Activated T-cell treated with anti-CD3 and anti-CD28 coated beads, Interleukin-2, amount 50 U/mL, for 48 hours (primary cell): ENCODE measurements at regions not wholly inside any gene's neighbourhood (a gene's known extent, or its start where the extent isn't known, plus 50 kb on each side); places are given as distances from the start of the nearest gene placed in this dataset.

Experiments
- DNase-seq, 2 experiments: peaks; one replicate each; pipeline ENCODE4 v3.0.0-alpha.2; 2020

DNA sequence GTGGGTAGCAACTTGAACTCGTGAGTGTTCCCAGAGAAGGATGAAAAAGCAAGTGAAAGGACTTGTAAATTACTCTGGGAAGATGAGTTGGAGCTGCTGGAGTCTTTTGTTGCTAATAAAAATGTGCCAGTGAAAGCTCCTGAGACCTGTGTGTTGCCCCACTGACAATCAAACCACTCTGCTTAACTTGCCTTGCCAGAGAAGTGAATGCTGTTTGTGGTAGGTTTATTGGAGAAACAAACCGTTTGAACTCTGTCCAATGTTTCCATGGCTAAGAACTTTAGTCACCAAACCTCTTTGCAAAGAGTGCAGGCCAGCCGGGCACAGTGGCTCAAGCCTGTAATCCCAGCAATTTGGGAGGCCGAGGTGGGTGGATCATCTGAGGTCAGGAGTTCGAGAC, 586.9 kb downstream of the PCDH7 start:
- no peak for DNase-seq

DNA sequence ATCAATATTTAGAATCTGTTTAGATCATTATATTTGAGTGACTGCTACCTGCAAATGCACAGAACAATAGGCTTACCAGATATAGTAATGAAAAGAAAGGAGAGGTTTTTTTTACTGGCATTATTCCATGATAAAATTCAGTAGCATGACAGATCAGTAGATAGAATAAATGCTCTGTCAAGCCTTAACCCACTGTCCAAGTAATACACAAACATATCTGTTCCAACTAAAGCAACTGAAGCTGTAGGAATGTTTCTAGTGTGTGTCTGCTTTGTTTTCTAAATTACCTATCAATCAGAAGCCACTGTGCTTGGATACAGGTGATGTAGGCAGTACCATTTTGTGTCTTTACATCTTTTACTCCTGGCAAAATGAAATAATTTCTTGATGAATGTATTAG, 604.6 kb downstream of the PCDH7 start:
- DNase-seq, result no peak

GRCh38 chr4:31325300-31325699, 605.1 kb downstream of the PCDH7 start:
- no peak for DNase-seq

- DNase-seq, result no peak
Measured at GRCh38 chr4:31327031-31327430, 606.9 kb downstream of the PCDH7 start.

DNA sequence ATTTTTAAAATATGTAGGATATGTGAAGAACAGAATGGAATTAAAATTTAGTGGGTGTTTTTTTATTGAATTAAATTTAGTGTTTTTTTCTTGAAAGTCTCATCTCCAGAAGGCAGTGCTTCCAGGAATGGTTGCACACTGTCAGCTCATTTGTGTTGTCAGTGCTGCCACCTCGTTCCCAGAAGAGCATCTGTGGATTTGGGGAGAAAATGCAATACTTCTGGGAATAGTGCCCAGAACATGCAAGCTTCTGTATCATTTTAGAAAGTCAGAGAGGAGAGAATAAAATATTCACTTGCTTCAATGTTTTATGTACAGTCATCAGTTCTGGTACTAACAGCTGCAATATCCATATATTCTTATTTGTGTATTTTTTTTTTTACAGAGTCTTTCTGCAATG, 608.8 kb downstream of the PCDH7 start:
- DNase-seq, result no peak

- DNase-seq, result no peak
Measured at GRCh38 chr4:31334086-31334910, 614.1 kb downstream of the PCDH7 start.

DNA sequence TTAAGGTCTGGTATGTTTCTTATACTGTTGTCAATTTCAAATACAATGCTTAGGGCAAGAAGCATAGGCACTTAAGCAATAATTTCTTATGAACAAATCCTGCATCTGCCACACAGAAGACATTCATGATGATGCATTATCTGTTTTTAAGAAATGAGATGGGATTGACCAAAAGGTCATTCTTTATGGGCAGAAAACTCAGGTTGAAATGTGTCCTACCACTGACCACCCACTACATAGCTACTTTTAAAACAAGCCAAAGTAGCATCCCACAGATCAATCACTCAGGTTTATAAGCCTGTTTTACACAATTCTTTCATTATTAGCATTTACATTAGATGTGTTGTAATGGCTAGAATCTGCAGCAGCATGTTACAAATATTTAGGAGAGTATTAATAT, 617.8 kb downstream of the PCDH7 start:
- DNase-seq, result no peak

GRCh38 chr4:31341601-31342359, 621.6 kb downstream of the PCDH7 start:
- DNase-seq, result no peak

- DNase-seq, result no peak
Measured at GRCh38 chr4:31343061-31343460, 622.9 kb downstream of the PCDH7 start.

- DNase-seq, result no peak
Measured at GRCh38 chr4:31349907-31350306, 629.7 kb downstream of the PCDH7 start.

DNA sequence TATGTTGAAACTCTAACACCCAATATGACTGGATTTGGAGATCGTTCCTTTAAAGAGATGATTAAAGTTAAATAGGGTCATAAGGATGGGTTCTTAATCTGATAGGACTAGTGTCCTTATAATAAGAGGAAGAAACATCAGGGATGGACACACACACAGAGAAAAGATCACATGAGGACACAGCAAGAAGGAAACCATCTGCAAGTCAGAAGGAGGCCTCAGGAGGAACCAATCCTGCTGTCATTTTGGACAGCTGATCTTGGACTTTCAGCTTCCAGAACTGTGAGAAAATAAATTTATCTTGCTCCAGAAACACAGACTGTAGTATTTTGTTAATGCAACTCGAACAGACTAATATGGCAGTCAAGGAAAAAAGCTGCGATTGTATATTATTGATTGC, 631.5 kb downstream of the PCDH7 start:
- no peak for DNase-seq

GRCh38 chr4:31356839-31357238, 636.7 kb downstream of the PCDH7 start:
- DNase-seq, result no peak

DNA sequence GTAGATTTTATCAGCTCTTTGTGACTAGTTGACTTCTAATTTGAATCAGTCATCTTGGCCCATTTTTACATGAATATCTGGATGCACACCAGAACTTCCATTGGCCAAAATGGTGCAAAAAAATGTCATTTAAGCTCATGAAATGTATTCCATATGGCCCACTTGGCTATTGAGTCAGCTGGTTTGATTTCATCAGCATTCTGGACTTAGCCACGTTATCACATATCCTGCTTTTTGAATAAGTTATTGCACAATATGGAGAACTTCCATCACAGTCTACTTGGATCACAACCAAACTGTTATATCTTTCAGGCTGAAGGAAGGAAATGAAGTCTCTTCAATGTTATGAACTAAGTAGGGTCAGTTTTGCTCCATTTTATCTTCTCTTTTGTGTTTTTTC, 640.6 kb downstream of the PCDH7 start:
- no peak for DNase-seq

DNA sequence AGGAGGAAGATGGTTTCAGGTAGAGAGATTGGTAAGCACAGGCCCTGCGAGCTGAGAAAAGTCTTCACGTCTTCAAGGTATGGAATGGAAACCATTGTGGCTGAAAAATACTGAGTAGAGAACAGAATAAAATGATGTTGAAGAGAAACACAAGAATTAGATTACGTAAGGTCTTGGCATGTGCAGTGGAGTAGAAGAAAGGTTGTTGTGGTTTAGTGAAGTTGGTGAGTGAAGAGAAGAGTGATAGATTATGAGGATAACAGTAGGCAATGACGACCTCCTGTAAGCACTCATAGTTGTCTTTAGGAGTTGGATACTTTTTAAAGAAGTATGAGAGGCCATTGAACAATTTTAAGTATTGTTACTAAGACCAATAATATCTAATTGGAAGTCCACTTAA, 642.6 kb downstream of the PCDH7 start:
- no peak for DNase-seq

GRCh38 chr4:31365006-31365690, 645.0 kb downstream of the PCDH7 start:
- DNase-seq, result no peak

- DNase-seq, result no peak
Measured at GRCh38 chr4:31366041-31366440, 645.9 kb downstream of the PCDH7 start.

DNA sequence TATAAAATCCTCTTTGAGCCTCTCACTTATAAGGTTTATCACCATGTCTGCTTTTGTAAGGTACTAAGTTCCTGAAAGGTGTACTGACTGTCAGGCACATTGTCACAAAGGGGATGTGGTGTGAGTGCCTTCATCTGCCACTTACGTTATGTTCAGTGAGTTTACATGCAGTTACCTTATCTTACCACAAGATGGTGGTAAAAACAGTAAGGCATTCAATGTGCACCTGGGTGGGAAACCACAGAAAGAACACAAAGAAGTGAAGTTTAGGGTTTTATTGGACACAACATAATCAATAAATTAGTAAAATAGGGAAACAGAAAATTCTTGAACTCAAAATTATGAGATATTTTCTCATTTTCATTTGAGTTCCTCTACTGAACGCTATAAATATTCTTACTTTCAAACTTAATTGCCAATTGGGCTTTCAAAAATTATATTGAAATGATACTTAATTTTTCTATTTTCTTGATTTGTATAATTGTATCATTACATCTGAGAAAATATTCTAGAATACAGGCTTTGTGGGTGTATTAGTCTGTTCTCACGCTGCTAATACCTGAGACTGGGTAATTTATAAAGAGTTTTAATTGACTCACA, 650.8 kb downstream of the PCDH7 start:
- DNase-seq, result no peak

DNA sequence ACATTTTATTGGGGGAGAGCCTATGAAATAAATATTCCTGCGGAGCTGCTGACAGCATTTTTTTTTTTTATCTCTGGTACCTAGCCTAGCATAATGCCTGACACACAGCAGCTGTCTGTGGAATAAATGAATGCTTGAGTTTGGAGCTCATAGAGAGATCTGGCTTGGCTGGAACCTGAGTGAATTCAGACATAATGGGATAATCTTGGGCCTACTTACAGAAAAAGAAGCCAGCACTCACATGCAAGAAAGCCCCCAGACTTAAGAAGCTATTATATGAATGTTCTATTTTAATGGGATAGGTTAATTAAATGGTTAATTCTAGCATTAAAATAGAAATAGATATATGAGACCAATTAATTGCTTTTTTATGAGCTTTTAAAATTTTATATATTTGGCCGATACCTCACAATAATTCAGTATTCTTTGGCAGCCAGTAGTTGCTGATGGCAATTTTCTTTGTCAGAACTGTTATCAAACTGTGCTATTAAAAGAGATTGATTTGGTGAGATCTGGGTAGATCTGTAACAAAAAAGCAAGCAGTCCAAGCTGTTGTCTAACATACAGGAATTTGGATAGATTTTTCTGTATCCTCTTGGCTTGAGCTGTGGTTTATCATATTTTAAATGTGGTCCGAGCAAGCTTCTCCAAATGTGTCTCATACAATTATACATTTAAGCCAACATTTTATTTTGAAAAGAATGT, 654.2 kb downstream of the PCDH7 start:
- no peak for DNase-seq

DNA sequence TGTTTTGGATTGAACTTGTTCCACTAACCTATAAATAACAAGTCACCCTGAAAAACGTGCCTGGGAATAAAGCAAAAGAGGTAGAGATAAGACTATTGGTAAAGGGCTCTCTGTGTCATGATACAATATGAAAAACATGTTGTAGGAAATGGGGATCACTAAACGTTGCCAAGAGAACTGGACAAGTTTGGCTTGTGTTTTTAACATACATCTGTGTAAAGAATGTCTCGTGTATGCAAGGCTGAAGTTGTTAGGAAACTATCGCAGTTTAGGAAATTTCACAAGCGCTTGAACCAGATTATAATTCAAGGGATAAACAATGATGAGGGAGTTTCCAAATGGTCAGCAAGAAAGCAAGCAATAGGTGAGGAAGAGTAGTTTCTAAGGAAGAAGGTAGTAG, 655.8 kb downstream of the PCDH7 start:
- DNase-seq, result no peak

GRCh38 chr4:31379364-31379763, 659.2 kb downstream of the PCDH7 start:
- DNase-seq, result no peak

- no peak for DNase-seq
Measured at GRCh38 chr4:31383767-31384166, 663.6 kb downstream of the PCDH7 start.

GRCh38 chr4:31390849-31391248, 670.7 kb downstream of the PCDH7 start:
- DNase-seq, result no peak

- no peak for DNase-seq
Measured at GRCh38 chr4:31391976-31392375, 671.8 kb downstream of the PCDH7 start.
